Transverse colon (tissue), 4 donors: ENCODE measurements at regions not wholly inside any gene's neighbourhood (a gene's known extent, or its start where the extent isn't known, plus 50 kb on each side); places are given as distances from the start of the nearest gene placed in this dataset.

ENCODE experiments used
- DNase-seq: peaks from one replicate; pipeline ENCODE4 v3.0.0-alpha.2; 2019
- H3K27ac ChIP-seq, 4 donors: fragments of 200-600 bp; sonication (generic); 2 replicates each; pipeline ENCODE4 v1.5.1; 2016 to 2018; ENCODE audit warnings: inconsistent platforms in 4 of 4
- H3K27me3 ChIP-seq: fragments of 200-600 bp; sonication (generic); 2 replicates; pipeline ENCODE4 v1.5.1; 2017; ENCODE audit warnings: inconsistent platforms
- H3K36me3 ChIP-seq, 4 donors: fragments of 200-600 bp; sonication (generic); 2 replicates each; pipeline ENCODE4 v1.5.1; 2017 to 2019; ENCODE audit warnings: inconsistent platforms in 4 of 4
- H3K4me1 ChIP-seq, 4 donors: fragments of 200-600 bp; sonication (generic); 2 replicates each; pipeline ENCODE4 v1.5.1; 2017 to 2020; ENCODE audit warnings: inconsistent platforms in 4 of 4
- H3K4me3 ChIP-seq, 4 donors: fragments of 200-600 bp; sonication (generic); 1 replicate in 1 of 4; 2 replicates in 3 of 4; pipeline versions ENCODE4 v1.5.1 to v1.6.1; 2017 to 2019; ENCODE audit warnings: inconsistent platforms in 4 of 4
- H3K9me3 ChIP-seq, 2 donors: fragments of 200-600 bp; sonication (generic); 2 replicates each; pipeline ENCODE4 v1.5.1; 2017 to 2019; ENCODE audit warnings: inconsistent platforms in 2 of 2
- CTCF ChIP-seq, 5 experiments: fragments of 200-600 bp in 3 of 5; fragments of 450-650 bp in 2 of 5; sonication (generic) in 3 of 5; IDR thresholded peaks; 1 replicate in 2 of 5; 2 replicates in 3 of 5; pipeline ENCODE4 v1.5.1; 2016 to 2017; ENCODE audit warnings: antibody characterized with exemption in 5 of 5, inconsistent platforms in 3 of 5, mild to moderate bottlenecking in 2 of 5, moderate library complexity in 1 of 5
- EP300 ChIP-seq: sonication (generic); formaldehyde crosslinking; IDR thresholded peaks from one replicate; pipeline ENCODE4 v1.6.1; 2017; ENCODE audit warnings: antibody characterized with exemption, low read depth
- POLR2A ChIP-seq: fragments of 450-650 bp; IDR thresholded peaks from one replicate; pipeline ENCODE4 v1.6.1; 2016; ENCODE audit warnings: antibody characterized with exemption, mild to moderate bottlenecking, moderate library complexity
- POLR2AphosphoS5 ChIP-seq, 3 donors: sonication (generic); formaldehyde crosslinking; IDR thresholded peaks; one replicate each; pipeline ENCODE4 v1.6.1; 2016; ENCODE audit warnings: antibody characterized with exemption in 3 of 3
- WGBS, 2 donors: methylation state at CpG; one replicate each; pipeline ENCODE4 v1.1.5; 2018; ENCODE audit warnings: low coverage in 1 of 2; 5-methylcytosine and 5-hydroxymethylcytosine counted together
- in situ Hi-C, 4 donors: fragments of 200-750 bp; cut with MboI; loops; one replicate each; pipeline versions ENCODE4 v1.15.0 to v1.15.1; 2017; ENCODE audit warnings: low sequenced_read_pairs in 3 of 4, low pct_ligation_motif_present in 1 of 4, low pct_unique_long_range_greater_than_20kb in 1 of 4
- intact Hi-C: fragments of 100-400 bp; cut with DNase I; formaldehyde crosslinking; loops from one replicate; pipeline ENCODE4 v1.15.1; 2023; ENCODE audit warnings: low total_unique reads

GRCh38 chr5:74342182-74342581 lies 298.3 kb downstream of the ENC1 start:
- Histone ChIP-seq H3K36me3 (no peaks in the 10 kb centered on the region), H3K4me1 (peaks cover 5 to 37% (median 18%) of the 10 kb centered on the region in 4 donors), H3K4me3 (no peak overlapping the region), H3K27ac (peak overlapping the region in 2 of 4 donors; percentile 45 to 62), H3K27me3 (no peaks in the 10 kb centered on the region), H3K9me3 (no peaks in the 10 kb centered on the region)
- in situ Hi-C loops = no loop called here
- no peak for TF ChIP-seq CTCF (IDR thresholded peaks at IDR 0.05)
- no peak for TF ChIP-seq EP300
- no peak for TF ChIP-seq POLR2AphosphoS5 (IDR thresholded peaks at IDR 0.05)
- no peak for TF ChIP-seq POLR2A
- intact Hi-C loops = no loop called here
- 34 to 40% methylated on average over 2 of the region's 2 CpGs for WGBS, 2 donors
- DNase-seq = no peak

GRCh38 chr5:74341221-74341620 lies 299.3 kb downstream of the ENC1 start:
- H3K27ac ChIP-seq = no peak overlapping the region
- intact Hi-C loops (no loop called here), in situ Hi-C loops (no loop called here)
- no peaks in the 10 kb centered on the region for H3K9me3 ChIP-seq
- H3K36me3 ChIP-seq = no peaks in the 10 kb centered on the region
- TF ChIP-seq POLR2A = no peak
- TF ChIP-seq EP300 = no peak
- no peak for TF ChIP-seq POLR2AphosphoS5 (IDR thresholded peaks at IDR 0.05)
- no peak for TF ChIP-seq CTCF (IDR thresholded peaks at IDR 0.05)
- WGBS, 2 donors = 72% methylated on average over 2 of the region's 2 CpGs; no CpG with 5 or more reads in 1 of the 2 donors
- DNase-seq = no peak
- peaks cover 5 to 41% (median 18%) of the 10 kb centered on the region in 4 donors for H3K4me1 ChIP-seq
- no peak overlapping the region for H3K4me3 ChIP-seq
- H3K27me3 ChIP-seq = no peaks in the 10 kb centered on the region

GRCh38 chr5:74340476-74340875 lies 300.1 kb downstream of the ENC1 start:
- intact Hi-C loops = no loop called here
- TF ChIP-seq CTCF (IDR thresholded peaks at IDR 0.05) (no peak), POLR2AphosphoS5 (IDR thresholded peaks at IDR 0.05) (no peak), POLR2A (no peak), EP300 (no peak)
- no peaks in the 10 kb centered on the region for H3K36me3 ChIP-seq
- H3K27me3 ChIP-seq = no peaks in the 10 kb centered on the region
- no peak overlapping the region for H3K27ac ChIP-seq
- H3K9me3 ChIP-seq = no peaks in the 10 kb centered on the region
- peaks cover 5 to 41% (median 18%) of the 10 kb centered on the region in 4 donors for H3K4me1 ChIP-seq
- H3K4me3 ChIP-seq = no peak overlapping the region
- in situ Hi-C loops = no loop called here
- WGBS, 2 donors = 91 to 94% methylated on average over 5 of the region's 5 CpGs
- no peak for DNase-seq

GRCh38 chr5:74337984-74338310 lies 302.6 kb downstream of the ENC1 start:
- no peak for DNase-seq
- peaks cover 5 to 35% (median 15%) of the 10 kb centered on the region in 4 donors for H3K4me1 ChIP-seq
- no peak overlapping the region for H3K4me3 ChIP-seq
- H3K27ac ChIP-seq = peak overlapping the region in 3 of 4 donors; percentile 0 to 6 (median 5)
- no peaks in the 10 kb centered on the region for H3K36me3 ChIP-seq
- H3K27me3 ChIP-seq = no peaks in the 10 kb centered on the region
- no peak for TF ChIP-seq POLR2AphosphoS5 (IDR thresholded peaks at IDR 0.05)
- TF ChIP-seq EP300 = no peak
- TF ChIP-seq CTCF (IDR thresholded peaks at IDR 0.05) = no peak
- no peak for TF ChIP-seq POLR2A
- WGBS, 2 donors = 49 to 63% methylated on average over 1 of the region's 1 CpG
- in situ Hi-C loops = no loop called here
- no peaks in the 10 kb centered on the region for H3K9me3 ChIP-seq
- intact Hi-C loops = no loop called here
